ENCODE measurements at regions not wholly inside any gene's neighbourhood (a gene's known extent, or its start where the extent isn't known, plus 50 kb on each side); places are given as distances from the start of the nearest gene placed in this dataset.

- Histone ChIP-seq H3K36me3 (ENCODE audit: control insufficient read depth in 2 of 2, insufficient read depth in 2 of 2, low read length in 2 of 2) (no peaks in the 10 kb centered on the region), H3K9me3 (ENCODE audit: control insufficient read depth in 2 of 2, low read length in 2 of 2) (no peaks in the 10 kb centered on the region), H3K9ac (ENCODE audit: low read depth in 1 of 2, low read length in 2 of 2) (no peak overlapping the region), H3K4me3 (ENCODE audit: low read length in 2 of 2) (no peak overlapping the region), H3K4me1 (ENCODE audit: control insufficient read depth in 2 of 2, insufficient read depth in 2 of 2, low read length in 2 of 2) (no peaks in the 10 kb centered on the region), H3K27me3 (ENCODE audit: control insufficient read depth in 2 of 2, insufficient read depth in 2 of 2, low read length in 2 of 2) (no peaks in the 10 kb centered on the region), H3K27ac (ENCODE audit: low read depth in 2 of 2, low read length in 2 of 2) (no peak overlapping the region)
Observed at GRCh38 chr5:167892352-167893115, 398.9 kb upstream of the WWC1 start.

- Histone ChIP-seq H3K4me1 (ENCODE audit: control insufficient read depth in 2 of 2, insufficient read depth in 2 of 2, low read length in 2 of 2) (no peaks in the 10 kb centered on the region), H3K9ac (ENCODE audit: low read depth in 1 of 2, low read length in 2 of 2) (no peak overlapping the region), H3K27me3 (ENCODE audit: control insufficient read depth in 2 of 2, insufficient read depth in 2 of 2, low read length in 2 of 2) (no peaks in the 10 kb centered on the region), H3K36me3 (ENCODE audit: control insufficient read depth in 2 of 2, insufficient read depth in 2 of 2, low read length in 2 of 2) (no peaks in the 10 kb centered on the region), H3K9me3 (ENCODE audit: control insufficient read depth in 2 of 2, low read length in 2 of 2) (no peaks in the 10 kb centered on the region), H3K4me3 (ENCODE audit: low read length in 2 of 2) (no peak overlapping the region), H3K27ac (ENCODE audit: low read depth in 2 of 2, low read length in 2 of 2) (no peak overlapping the region)
Observed at GRCh38 chr5:167893271-167893670, 398.2 kb upstream of the WWC1 start.

- H3K4me1 ChIP-seq (ENCODE audit: control insufficient read depth in 2 of 2, insufficient read depth in 2 of 2, low read length in 2 of 2): no peaks in the 10 kb centered on the region
- no peaks in the 10 kb centered on the region for H3K27me3 ChIP-seq (ENCODE audit: control insufficient read depth in 2 of 2, insufficient read depth in 2 of 2, low read length in 2 of 2)
- H3K36me3 ChIP-seq (ENCODE audit: control insufficient read depth in 2 of 2, insufficient read depth in 2 of 2, low read length in 2 of 2): no peaks in the 10 kb centered on the region
- H3K9ac ChIP-seq (ENCODE audit: low read depth in 1 of 2, low read length in 2 of 2): no peak overlapping the region
- H3K4me3 ChIP-seq (ENCODE audit: low read length in 2 of 2): no peak overlapping the region
- H3K9me3 ChIP-seq (ENCODE audit: control insufficient read depth in 2 of 2, low read length in 2 of 2): no peaks in the 10 kb centered on the region
- no peak overlapping the region for H3K27ac ChIP-seq (ENCODE audit: low read depth in 2 of 2, low read length in 2 of 2)
Observed at GRCh38 chr5:167894631-167895472, 396.6 kb upstream of the WWC1 start.

- H3K27me3 ChIP-seq (ENCODE audit: control insufficient read depth in 2 of 2, insufficient read depth in 2 of 2, low read length in 2 of 2): no peaks in the 10 kb centered on the region
Observed at GRCh38 chr5:167895899-167896659, 395.4 kb upstream of the WWC1 start.

GRCh38 chr5:167896814-167897213 is 394.6 kb upstream of the WWC1 start:
- Histone ChIP-seq H3K9me3 (ENCODE audit: control insufficient read depth in 2 of 2, low read length in 2 of 2) (no peaks in the 10 kb centered on the region), H3K4me3 (ENCODE audit: low read length in 2 of 2) (no peak overlapping the region), H3K4me1 (ENCODE audit: control insufficient read depth in 2 of 2, insufficient read depth in 2 of 2, low read length in 2 of 2) (no peaks in the 10 kb centered on the region), H3K27me3 (ENCODE audit: control insufficient read depth in 2 of 2, insufficient read depth in 2 of 2, low read length in 2 of 2) (no peaks in the 10 kb centered on the region), H3K36me3 (ENCODE audit: control insufficient read depth in 2 of 2, insufficient read depth in 2 of 2, low read length in 2 of 2) (no peaks in the 10 kb centered on the region), H3K27ac (ENCODE audit: low read depth in 2 of 2, low read length in 2 of 2) (no peak overlapping the region), H3K9ac (ENCODE audit: low read depth in 1 of 2, low read length in 2 of 2) (no peak overlapping the region)

More at GRCh38 chr5:167895899-167896659, 395.4 kb upstream of the WWC1 start:
- no peak overlapping the region for H3K9ac ChIP-seq (ENCODE audit: low read depth in 1 of 2, low read length in 2 of 2)
- H3K4me3 ChIP-seq (ENCODE audit: low read length in 2 of 2): no peak overlapping the region
- no peaks in the 10 kb centered on the region for H3K4me1 ChIP-seq (ENCODE audit: control insufficient read depth in 2 of 2, insufficient read depth in 2 of 2, low read length in 2 of 2)
- no peak overlapping the region for H3K27ac ChIP-seq (ENCODE audit: low read depth in 2 of 2, low read length in 2 of 2)
- H3K36me3 ChIP-seq (ENCODE audit: control insufficient read depth in 2 of 2, insufficient read depth in 2 of 2, low read length in 2 of 2): no peaks in the 10 kb centered on the region
- H3K9me3 ChIP-seq (ENCODE audit: control insufficient read depth in 2 of 2, low read length in 2 of 2): no peaks in the 10 kb centered on the region

- Histone ChIP-seq H3K4me3 (ENCODE audit: low read length in 2 of 2) (no peak overlapping the region), H3K9me3 (ENCODE audit: control insufficient read depth in 2 of 2, low read length in 2 of 2) (no peaks in the 10 kb centered on the region), H3K9ac (ENCODE audit: low read depth in 1 of 2, low read length in 2 of 2) (no peak overlapping the region), H3K27me3 (ENCODE audit: control insufficient read depth in 2 of 2, insufficient read depth in 2 of 2, low read length in 2 of 2) (no peaks in the 10 kb centered on the region), H3K36me3 (ENCODE audit: control insufficient read depth in 2 of 2, insufficient read depth in 2 of 2, low read length in 2 of 2) (no peaks in the 10 kb centered on the region), H3K4me1 (ENCODE audit: control insufficient read depth in 2 of 2, insufficient read depth in 2 of 2, low read length in 2 of 2) (no peaks in the 10 kb centered on the region), H3K27ac (ENCODE audit: low read depth in 2 of 2, low read length in 2 of 2) (no peak overlapping the region)
Observed at GRCh38 chr5:167897371-167897770, 394.1 kb upstream of the WWC1 start.

- H3K27me3 ChIP-seq (ENCODE audit: control insufficient read depth in 2 of 2, insufficient read depth in 2 of 2, low read length in 2 of 2): no peaks in the 10 kb centered on the region
- H3K4me1 ChIP-seq (ENCODE audit: control insufficient read depth in 2 of 2, insufficient read depth in 2 of 2, low read length in 2 of 2): no peaks in the 10 kb centered on the region
- H3K9ac ChIP-seq (ENCODE audit: low read depth in 1 of 2, low read length in 2 of 2): no peak overlapping the region
- H3K27ac ChIP-seq (ENCODE audit: low read depth in 2 of 2, low read length in 2 of 2): no peak overlapping the region
- no peaks in the 10 kb centered on the region for H3K9me3 ChIP-seq (ENCODE audit: control insufficient read depth in 2 of 2, low read length in 2 of 2)
- no peak overlapping the region for H3K4me3 ChIP-seq (ENCODE audit: low read length in 2 of 2)
- H3K36me3 ChIP-seq (ENCODE audit: control insufficient read depth in 2 of 2, insufficient read depth in 2 of 2, low read length in 2 of 2): no peaks in the 10 kb centered on the region
Observed at GRCh38 chr5:167898361-167899042, 392.9 kb upstream of the WWC1 start.

- H3K36me3 ChIP-seq (ENCODE audit: control insufficient read depth in 2 of 2, insufficient read depth in 2 of 2, low read length in 2 of 2): no peaks in the 10 kb centered on the region
Observed at GRCh38 chr5:167899490-167900070, 391.9 kb upstream of the WWC1 start.

GRCh38 chr5:167900340-167900935 is 391.0 kb upstream of the WWC1 start:
- H3K27ac ChIP-seq (ENCODE audit: low read depth in 2 of 2, low read length in 2 of 2): no peak overlapping the region
- no peaks in the 10 kb centered on the region for H3K27me3 ChIP-seq (ENCODE audit: control insufficient read depth in 2 of 2, insufficient read depth in 2 of 2, low read length in 2 of 2)
- H3K9ac ChIP-seq (ENCODE audit: low read depth in 1 of 2, low read length in 2 of 2): no peak overlapping the region
- H3K4me1 ChIP-seq (ENCODE audit: control insufficient read depth in 2 of 2, insufficient read depth in 2 of 2, low read length in 2 of 2): no peaks in the 10 kb centered on the region
- no peak overlapping the region for H3K4me3 ChIP-seq (ENCODE audit: low read length in 2 of 2)
- H3K9me3 ChIP-seq (ENCODE audit: control insufficient read depth in 2 of 2, low read length in 2 of 2): no peaks in the 10 kb centered on the region
- no peaks in the 10 kb centered on the region for H3K36me3 ChIP-seq (ENCODE audit: control insufficient read depth in 2 of 2, insufficient read depth in 2 of 2, low read length in 2 of 2)

More at GRCh38 chr5:167899490-167900070, 391.9 kb upstream of the WWC1 start:
- Histone ChIP-seq H3K27ac (ENCODE audit: low read depth in 2 of 2, low read length in 2 of 2) (no peak overlapping the region), H3K9ac (ENCODE audit: low read depth in 1 of 2, low read length in 2 of 2) (no peak overlapping the region), H3K9me3 (ENCODE audit: control insufficient read depth in 2 of 2, low read length in 2 of 2) (no peaks in the 10 kb centered on the region), H3K4me3 (ENCODE audit: low read length in 2 of 2) (no peak overlapping the region), H3K27me3 (ENCODE audit: control insufficient read depth in 2 of 2, insufficient read depth in 2 of 2, low read length in 2 of 2) (no peaks in the 10 kb centered on the region), H3K4me1 (ENCODE audit: control insufficient read depth in 2 of 2, insufficient read depth in 2 of 2, low read length in 2 of 2) (no peaks in the 10 kb centered on the region)

Data from mucosa of rectum (tissue), 2 donors.